ENCODE measurements at regions not wholly inside any gene's neighbourhood (a gene's known extent, or its start where the extent isn't known, plus 50 kb on each side); places are given as distances from the start of the nearest gene placed in this dataset.
A peak's percentile ranks its signal among the peaks of the same experiment; 100 is the strongest.

GRCh38 chr5:165630261-165630778, 2124.9 kb downstream of the MAT2B start:
- Histone ChIP-seq H3K4me2 (ENCODE audit: control insufficient read depth, extremely low read depth, insufficient read depth, low read depth, low read length) (no peak overlapping the region), H3K79me2 (ENCODE audit: control insufficient read depth, insufficient read depth, low read length) (no peaks in the 10 kb centered on the region), H3K27me3 (ENCODE audit: control insufficient read depth, extremely low read depth, insufficient read depth, low read length) (no peaks in the 10 kb centered on the region), H4K20me1 (ENCODE audit: control insufficient read depth, extremely low read depth, insufficient read depth, low read length) (no peaks in the 10 kb centered on the region), H3K4me1 (ENCODE audit: control insufficient read depth, extremely low read depth, insufficient read depth, low read length) (no peaks in the 10 kb centered on the region), H3K9me1 (ENCODE audit: control insufficient read depth, extremely low read depth, insufficient read depth, low read length) (no peaks in the 10 kb centered on the region), H3K9ac (ENCODE audit: control insufficient read depth, extremely low read depth, insufficient read depth, low read length) (no peak overlapping the region), H3K36me3 (ENCODE audit: control insufficient read depth in 2 of 2, extremely low read depth in 1 of 2, insufficient read depth in 2 of 2, low read length in 2 of 2) (no peaks in the 10 kb centered on the region), H3K4me3 (ENCODE audit: control insufficient read depth in 2 of 3, extremely low read depth in 1 of 3, insufficient read depth in 2 of 3, low read depth in 1 of 3, low read length in 3 of 3) (no peak overlapping the region), H3K9me3 (ENCODE audit: control insufficient read depth, low read depth, low read length) (no peaks in the 10 kb centered on the region), H2AFZ (ENCODE audit: control insufficient read depth, low read length) (no peak overlapping the region), H3K27ac (ENCODE audit: control insufficient read depth, insufficient read depth, low read length) (no peak overlapping the region)
- dilution Hi-C loops (cut with MboI; ENCODE audit: extremely low pct_ligation_motif_present, low sequenced_read_pairs): no loop called here
- FAIRE-seq: no peak
- no peak for DNase-seq (ENCODE audit: low read depth, low spot score)
- TF ChIP-seq CTCF (optimal IDR thresholded peaks at IDR 0.05 in 1 of 3, IDR thresholded peaks at IDR 0.05 in 1 of 3, conservative IDR thresholded peaks at IDR 0.05 in 1 of 3; ENCODE audit: extremely low read depth in 1 of 3, insufficient read depth in 2 of 3, low read length in 3 of 3) (peak; percentile 42 to 69 (median 58)), EZH2 (IDR thresholded peaks at IDR 0.05; ENCODE audit: low read length) (no peak)

- Histone ChIP-seq H3K4me3 (ENCODE audit: control insufficient read depth in 2 of 3, extremely low read depth in 1 of 3, insufficient read depth in 2 of 3, low read depth in 1 of 3, low read length in 3 of 3) (no peak overlapping the region), H3K79me2 (ENCODE audit: control insufficient read depth, insufficient read depth, low read length) (no peaks in the 10 kb centered on the region), H3K9me3 (ENCODE audit: control insufficient read depth, low read depth, low read length) (no peaks in the 10 kb centered on the region), H3K4me1 (ENCODE audit: control insufficient read depth, extremely low read depth, insufficient read depth, low read length) (no peaks in the 10 kb centered on the region), H2AFZ (ENCODE audit: control insufficient read depth, low read length) (no peak overlapping the region), H3K4me2 (ENCODE audit: control insufficient read depth, extremely low read depth, insufficient read depth, low read depth, low read length) (no peak overlapping the region), H3K9me1 (ENCODE audit: control insufficient read depth, extremely low read depth, insufficient read depth, low read length) (no peaks in the 10 kb centered on the region), H4K20me1 (ENCODE audit: control insufficient read depth, extremely low read depth, insufficient read depth, low read length) (no peaks in the 10 kb centered on the region), H3K27ac (ENCODE audit: control insufficient read depth, insufficient read depth, low read length) (no peak overlapping the region), H3K27me3 (ENCODE audit: control insufficient read depth, extremely low read depth, insufficient read depth, low read length) (no peaks in the 10 kb centered on the region), H3K9ac (ENCODE audit: control insufficient read depth, extremely low read depth, insufficient read depth, low read length) (no peak overlapping the region), H3K36me3 (ENCODE audit: control insufficient read depth in 2 of 2, extremely low read depth in 1 of 2, insufficient read depth in 2 of 2, low read length in 2 of 2) (no peaks in the 10 kb centered on the region)
- no peak for TF ChIP-seq CTCF (optimal IDR thresholded peaks at IDR 0.05 in 1 of 3, IDR thresholded peaks at IDR 0.05 in 1 of 3, conservative IDR thresholded peaks at IDR 0.05 in 1 of 3; ENCODE audit: extremely low read depth in 1 of 3, insufficient read depth in 2 of 3, low read length in 3 of 3)
- no peak for TF ChIP-seq EZH2 (IDR thresholded peaks at IDR 0.05; ENCODE audit: low read length)
- no peak for DNase-seq (ENCODE audit: low read depth, low spot score)
- dilution Hi-C loops (cut with MboI; ENCODE audit: extremely low pct_ligation_motif_present, low sequenced_read_pairs): no loop called here
- no peak for FAIRE-seq
Measured at GRCh38 chr5:165631235-165631634, 2125.8 kb downstream of the MAT2B start.

Data from keratinocyte (primary cell).